ENCODE measurements at regions not wholly inside any gene's neighbourhood (a gene's known extent, or its start where the extent isn't known, plus 50 kb on each side); places are given as distances from the start of the nearest gene placed in this dataset.

- H3K4me1 ChIP-seq: peaks cover 5 to 72% (median 39%) of the 10 kb centered on the region in 6 donors
- no peaks in the 10 kb centered on the region for H3K9me3 ChIP-seq
- no peaks in the 10 kb centered on the region for H3K36me3 ChIP-seq
- peak; percentile 38 for DNase-seq
- H3K27me3 ChIP-seq (replicated peaks in 1 of 7): no peaks in the 10 kb centered on the region
- WGBS, 5 donors: 73 to 100% (median 96%) methylated on average over 1 of the region's 1 CpG
- intact Hi-C loops (cut with DNase I; ENCODE audit: low total_unique reads): no loop called here
- TF ChIP-seq CTCF (IDR thresholded peaks at IDR 0.05 in 8 of 11, conservative IDR thresholded peaks at IDR 0.05 in 3 of 11) (no peak), POLR2AphosphoS5 (IDR thresholded peaks at IDR 0.05) (no peak), POLR2A (IDR thresholded peaks at IDR 0.05) (no peak)
- peak overlapping the region in 4 of 8 donors; percentile 46 to 75 (median 59) for H3K27ac ChIP-seq
- H3K4me3 ChIP-seq: no peak overlapping the region
Measured at GRCh38 chr15:77537006-77537405, 95.7 kb downstream of the LINGO1 start.

- TF ChIP-seq CTCF (IDR thresholded peaks at IDR 0.05 in 8 of 11, conservative IDR thresholded peaks at IDR 0.05 in 3 of 11) (no peak), POLR2AphosphoS5 (IDR thresholded peaks at IDR 0.05) (no peak), POLR2A (IDR thresholded peaks at IDR 0.05) (no peak)
- Histone ChIP-seq H3K9me3 (no peaks in the 10 kb centered on the region), H3K4me3 (no peak overlapping the region), H3K27ac (peak overlapping the region in 1 of 8 donors; percentile 11), H3K27me3 (replicated peaks in 1 of 7) (no peaks in the 10 kb centered on the region), H3K4me1 (peaks cover 5 to 60% (median 34%) of the 10 kb centered on the region in 6 donors), H3K36me3 (no peaks in the 10 kb centered on the region)
- intact Hi-C loops (cut with DNase I; ENCODE audit: low total_unique reads): no loop called here
- 89 to 96% (median 94%) methylated on average over 7 of the region's 7 CpGs for WGBS, 5 donors
- peak; percentile 49 for DNase-seq
Measured at GRCh38 chr15:77535845-77536244, 96.9 kb downstream of the LINGO1 start.
